CD14-positive monocyte (primary cell): ENCODE measurements at regions not wholly inside any gene's neighbourhood (a gene's known extent, or its start where the extent isn't known, plus 50 kb on each side); places are given as distances from the start of the nearest gene placed in this dataset.

Experiments used
- DNase-seq, 3 donors: peaks; one replicate each; pipeline ENCODE4 v3.0.0-alpha.2; 2011 to 2022
- H2AFZ ChIP-seq: 2 replicates; pipeline ENCODE4 v1.6.0; 2012; ENCODE audit warnings: mild to moderate bottlenecking, low read depth, low read length, inconsistent platforms; ENCODE audit not compliant: insufficient read depth, poor library complexity, severe bottlenecking
- H3K27ac ChIP-seq, 2 donors: 1 replicate in 1 of 2; 2 replicates in 1 of 2; pipeline ENCODE4 v1.5.1; 2012 to 2013; ENCODE audit warnings: low read length in 2 of 2, control low read depth in 1 of 2, inconsistent platforms in 1 of 2, low read depth in 1 of 2, mild to moderate bottlenecking in 1 of 2
- H3K27me3 ChIP-seq, 2 donors: one replicate each; pipeline versions ENCODE4 v1.6.0 to v1.6.1; 2011 to 2013; ENCODE audit warnings: low read length in 2 of 2; ENCODE audit not compliant: control insufficient read depth in 2 of 2, insufficient read depth in 2 of 2
- H3K36me3 ChIP-seq, 2 donors: replicated peaks in 1 of 2; 1 replicate in 1 of 2; 2 replicates in 1 of 2; pipeline versions ENCODE4 v1.5.1 to v1.6.1; 2012 to 2013; ENCODE audit warnings: low read length in 2 of 2, control low read depth in 1 of 2, inconsistent platforms in 1 of 2, mild to moderate bottlenecking in 1 of 2; ENCODE audit not compliant: insufficient read depth in 2 of 2, control insufficient read depth in 1 of 2
- H3K4me1 ChIP-seq, 2 donors: 1 replicate in 1 of 2; 2 replicates in 1 of 2; pipeline versions ENCODE4 v1.5.1 to v1.6.1; 2012 to 2013; ENCODE audit warnings: low read length in 2 of 2, control low read depth in 1 of 2, inconsistent platforms in 1 of 2, mild to moderate bottlenecking in 1 of 2, moderate library complexity in 1 of 2; ENCODE audit not compliant: insufficient read depth in 2 of 2, control insufficient read depth in 1 of 2
- H3K4me2 ChIP-seq: replicated peaks from 2 replicates; pipeline ENCODE3; 2012; ENCODE audit warnings: low read length, moderate library complexity, mild to moderate bottlenecking; ENCODE audit not compliant: poor library complexity, severe bottlenecking; ENCODE audit errors: extremely low read depth
- H3K4me3 ChIP-seq, 3 experiments: fragments of 200-600 bp in 1 of 3; sonication (generic) in 1 of 3; replicated peaks in 1 of 3; 1 replicate in 2 of 3; 2 replicates in 1 of 3; pipeline ENCODE4 v1.5.1; 2011 to 2013; ENCODE audit warnings: low read length in 3 of 3, mild to moderate bottlenecking in 3 of 3, control low read depth in 2 of 3, low read depth in 2 of 3, inconsistent platforms in 1 of 3, moderate library complexity in 1 of 3
- H3K79me2 ChIP-seq: 2 replicates; pipeline ENCODE4 v1.6.0; 2012; ENCODE audit warnings: mild to moderate bottlenecking, control low read depth, inconsistent platforms, low read length, moderate library complexity; ENCODE audit not compliant: insufficient read depth
- H3K9ac ChIP-seq: 2 replicates; pipeline ENCODE4 v1.6.0; 2017; ENCODE audit warnings: low read length, mild to moderate bottlenecking; ENCODE audit not compliant: insufficient read depth, poor library complexity, severe bottlenecking
- H3K9me3 ChIP-seq, 2 donors: replicated peaks in 1 of 2; 1 replicate in 1 of 2; 2 replicates in 1 of 2; pipeline versions ENCODE4 v1.5.1 to v1.6.1; 2012 to 2013; ENCODE audit warnings: low read length in 2 of 2, control low read depth in 1 of 2; ENCODE audit not compliant: control insufficient read depth in 1 of 2, insufficient read depth in 1 of 2
- H4K20me1 ChIP-seq: 2 replicates; pipeline ENCODE4 v1.6.0; 2012; ENCODE audit warnings: mild to moderate bottlenecking, low read length, control low read depth, moderate library complexity; ENCODE audit not compliant: insufficient read depth
- H3K27ac Mint-ChIP-seq, 7 donors: one replicate each; pipeline ENCODE4 v1.8.0; 2020; ENCODE audit warnings: mild to moderate bottlenecking in 7 of 7, mixed read lengths in 7 of 7, moderate library complexity in 6 of 7, inconsistent platforms in 2 of 7
- H3K27me3 Mint-ChIP-seq, 3 donors: one replicate each; pipeline ENCODE4 v1.8.0; 2021 to 2022; ENCODE audit warnings: low read depth in 3 of 3, mild to moderate bottlenecking in 3 of 3, mixed read lengths in 3 of 3, moderate library complexity in 3 of 3, inconsistent platforms in 1 of 3
- H3K36me3 Mint-ChIP-seq, 2 donors: one replicate each; pipeline ENCODE4 v1.8.0; 2020; ENCODE audit warnings: mixed read lengths in 2 of 2, inconsistent platforms in 1 of 2, mild to moderate bottlenecking in 1 of 2
- H3K4me1 Mint-ChIP-seq: one replicate; pipeline ENCODE4 v1.8.0; 2020; ENCODE audit warnings: mild to moderate bottlenecking, mixed read lengths
- H3K4me3 Mint-ChIP-seq, 2 donors: one replicate each; pipeline ENCODE4 v1.8.0; 2020; ENCODE audit warnings: mild to moderate bottlenecking in 2 of 2, mixed read lengths in 2 of 2, moderate library complexity in 1 of 2
- H3K9me3 Mint-ChIP-seq, 7 donors: one replicate each; pipeline ENCODE4 v1.8.0; 2020 to 2022; ENCODE audit warnings: mixed read lengths in 7 of 7, mild to moderate bottlenecking in 6 of 7, moderate library complexity in 6 of 7, inconsistent platforms in 2 of 7
- WGBS: methylation state at CpG from one replicate; pipeline ENCODE4 v1.1.5; 2013; ENCODE audit warnings: missing lambda C conversion rate; ENCODE audit not compliant: insufficient coverage; 5-methylcytosine and 5-hydroxymethylcytosine counted together
- intact Hi-C, 2 donors: fragments of 100-400 bp; cut with micrococcal nuclease; formaldehyde crosslinking; loops; one replicate each; pipeline versions ENCODE4 v1.15.0 to v1.15.1; 2023
- TF ChIP-seq, protein P1 (sequence below): fragments of 200-600 bp; IDR thresholded peaks from one replicate; pipeline ENCODE4 v1.8.0; 2022; ENCODE audit warnings: antibody characterized with exemption, mild to moderate bottlenecking

GRCh38 chr7:124086843-124087242, 54.0 kb upstream of the TMEM229A start:
- peaks cover 0 to 4% (median 2%) of the 10 kb centered on the region in 7 donors for H3K9me3 Mint-ChIP-seq
- no peaks in the 10 kb centered on the region for H3K9me3 ChIP-seq
- no peak overlapping the region for H2AFZ ChIP-seq
- no peaks in the 10 kb centered on the region for H3K36me3 ChIP-seq
- H3K27me3 Mint-ChIP-seq = no peaks in the 10 kb centered on the region
- no peaks in the 10 kb centered on the region for H3K79me2 ChIP-seq
- WGBS = 64% methylated on average over 2 of the region's 2 CpGs
- no peak overlapping the region for H3K4me2 ChIP-seq
- H3K27ac Mint-ChIP-seq = no peak overlapping the region
- no peaks in the 10 kb centered on the region for H3K4me1 Mint-ChIP-seq
- no peak overlapping the region for H3K4me3 Mint-ChIP-seq
- no peak overlapping the region for H3K27ac ChIP-seq
- H3K27me3 ChIP-seq = no peaks in the 10 kb centered on the region
- H3K9ac ChIP-seq = no peak overlapping the region
- no peaks in the 10 kb centered on the region for H4K20me1 ChIP-seq
- H3K4me3 ChIP-seq = no peak overlapping the region
- intact Hi-C loops = no loop called here
- no peak for DNase-seq
- no peaks in the 10 kb centered on the region for H3K4me1 ChIP-seq
- TF ChIP-seq, protein P1, sequence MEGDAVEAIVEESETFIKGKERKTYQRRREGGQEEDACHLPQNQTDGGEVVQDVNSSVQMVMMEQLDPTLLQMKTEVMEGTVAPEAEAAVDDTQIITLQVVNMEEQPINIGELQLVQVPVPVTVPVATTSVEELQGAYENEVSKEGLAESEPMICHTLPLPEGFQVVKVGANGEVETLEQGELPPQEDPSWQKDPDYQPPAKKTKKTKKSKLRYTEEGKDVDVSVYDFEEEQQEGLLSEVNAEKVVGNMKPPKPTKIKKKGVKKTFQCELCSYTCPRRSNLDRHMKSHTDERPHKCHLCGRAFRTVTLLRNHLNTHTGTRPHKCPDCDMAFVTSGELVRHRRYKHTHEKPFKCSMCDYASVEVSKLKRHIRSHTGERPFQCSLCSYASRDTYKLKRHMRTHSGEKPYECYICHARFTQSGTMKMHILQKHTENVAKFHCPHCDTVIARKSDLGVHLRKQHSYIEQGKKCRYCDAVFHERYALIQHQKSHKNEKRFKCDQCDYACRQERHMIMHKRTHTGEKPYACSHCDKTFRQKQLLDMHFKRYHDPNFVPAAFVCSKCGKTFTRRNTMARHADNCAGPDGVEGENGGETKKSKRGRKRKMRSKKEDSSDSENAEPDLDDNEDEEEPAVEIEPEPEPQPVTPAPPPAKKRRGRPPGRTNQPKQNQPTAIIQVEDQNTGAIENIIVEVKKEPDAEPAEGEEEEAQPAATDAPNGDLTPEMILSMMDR = no peak
- H3K36me3 Mint-ChIP-seq = no peaks in the 10 kb centered on the region

- H3K27ac Mint-ChIP-seq = no peak overlapping the region
- no peak for DNase-seq
- TF ChIP-seq, protein P1 = no peak
Measured at GRCh38 chr7:124085179-124085578, 52.3 kb upstream of the TMEM229A start.

More at GRCh38 chr7:124085179-124085578, 52.3 kb upstream of the TMEM229A start:
- Mint-ChIP-seq H3K36me3 (no peaks in the 10 kb centered on the region), H3K4me1 (no peaks in the 10 kb centered on the region), H3K9me3 (peaks cover 0 to 8% (median 2%) of the 10 kb centered on the region in 7 donors), H3K4me3 (no peak overlapping the region), H3K27me3 (no peaks in the 10 kb centered on the region)
- no peaks in the 10 kb centered on the region for H3K27me3 ChIP-seq
- H3K79me2 ChIP-seq = no peaks in the 10 kb centered on the region
- 71% methylated on average over 2 of the region's 4 CpGs for WGBS
- H3K4me3 ChIP-seq = no peak overlapping the region
- H3K36me3 ChIP-seq = no peaks in the 10 kb centered on the region
- no peaks in the 10 kb centered on the region for H3K9me3 ChIP-seq
- H2AFZ ChIP-seq = no peak overlapping the region
- no peak overlapping the region for H3K27ac ChIP-seq
- intact Hi-C loops = no loop called here
- H3K4me1 ChIP-seq = no peaks in the 10 kb centered on the region
- H3K9ac ChIP-seq = no peak overlapping the region
- H4K20me1 ChIP-seq = no peaks in the 10 kb centered on the region
- H3K4me2 ChIP-seq = no peak overlapping the region
